ENCODE measurements at regions not wholly inside any gene's neighbourhood (a gene's known extent, or its start where the extent isn't known, plus 50 kb on each side); places are given as distances from the start of the nearest gene placed in this dataset.

DNA sequence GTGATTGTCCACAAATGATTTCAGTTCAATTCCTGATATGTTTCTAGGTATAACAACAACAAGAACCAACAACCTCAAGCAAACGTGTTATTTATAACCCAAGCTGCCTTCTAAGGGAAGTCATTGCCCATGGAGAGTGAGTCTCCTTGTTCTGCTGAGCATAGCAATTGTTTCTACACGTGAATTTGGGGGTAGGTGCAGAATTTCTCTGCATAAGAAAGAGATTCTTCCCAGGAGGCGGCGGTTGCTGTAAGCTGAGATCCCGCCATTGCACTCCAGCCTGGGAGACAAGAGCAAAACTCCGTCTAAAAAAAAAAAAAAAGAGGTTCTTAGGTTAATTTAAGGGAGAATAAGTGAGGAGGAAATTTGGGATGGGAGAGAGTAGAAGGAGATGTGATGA is 226.5 kb upstream of the PELI2 start:
- WGBS, 2 donors (ENCODE audit: low coverage in 1 of 2): 61 to 74% methylated on average over 3 to 6 of the region's 6 CpGs
- in situ Hi-C loops (cut with MboI; ENCODE audit: low pct_ligation_motif_present in 1 of 4, low pct_unique_long_range_greater_than_20kb in 1 of 4, low sequenced_read_pairs in 3 of 4): no loop called here
- TF ChIP-seq, protein P1, sequence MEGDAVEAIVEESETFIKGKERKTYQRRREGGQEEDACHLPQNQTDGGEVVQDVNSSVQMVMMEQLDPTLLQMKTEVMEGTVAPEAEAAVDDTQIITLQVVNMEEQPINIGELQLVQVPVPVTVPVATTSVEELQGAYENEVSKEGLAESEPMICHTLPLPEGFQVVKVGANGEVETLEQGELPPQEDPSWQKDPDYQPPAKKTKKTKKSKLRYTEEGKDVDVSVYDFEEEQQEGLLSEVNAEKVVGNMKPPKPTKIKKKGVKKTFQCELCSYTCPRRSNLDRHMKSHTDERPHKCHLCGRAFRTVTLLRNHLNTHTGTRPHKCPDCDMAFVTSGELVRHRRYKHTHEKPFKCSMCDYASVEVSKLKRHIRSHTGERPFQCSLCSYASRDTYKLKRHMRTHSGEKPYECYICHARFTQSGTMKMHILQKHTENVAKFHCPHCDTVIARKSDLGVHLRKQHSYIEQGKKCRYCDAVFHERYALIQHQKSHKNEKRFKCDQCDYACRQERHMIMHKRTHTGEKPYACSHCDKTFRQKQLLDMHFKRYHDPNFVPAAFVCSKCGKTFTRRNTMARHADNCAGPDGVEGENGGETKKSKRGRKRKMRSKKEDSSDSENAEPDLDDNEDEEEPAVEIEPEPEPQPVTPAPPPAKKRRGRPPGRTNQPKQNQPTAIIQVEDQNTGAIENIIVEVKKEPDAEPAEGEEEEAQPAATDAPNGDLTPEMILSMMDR (IDR thresholded peaks at IDR 0.05): no peak
- TF ChIP-seq POLR2AphosphoS5 (IDR thresholded peaks at IDR 0.05): no peak
- no peak for TF ChIP-seq POLR2A (IDR thresholded peaks at IDR 0.05)
- no peak for TF ChIP-seq EP300 (IDR thresholded peaks at IDR 0.05; ENCODE audit: low read depth)
- Histone ChIP-seq H3K4me1 (no peaks in the 10 kb centered on the region), H3K27ac (no peak overlapping the region), H3K27me3 (no peaks in the 10 kb centered on the region), H3K36me3 (no peaks in the 10 kb centered on the region), H3K9me3 (no peaks in the 10 kb centered on the region), H3K4me3 (no peak overlapping the region)
- no peak for DNase-seq
- intact Hi-C loops (cut with DNase I; ENCODE audit: low total_unique reads): no loop called here

DNA sequence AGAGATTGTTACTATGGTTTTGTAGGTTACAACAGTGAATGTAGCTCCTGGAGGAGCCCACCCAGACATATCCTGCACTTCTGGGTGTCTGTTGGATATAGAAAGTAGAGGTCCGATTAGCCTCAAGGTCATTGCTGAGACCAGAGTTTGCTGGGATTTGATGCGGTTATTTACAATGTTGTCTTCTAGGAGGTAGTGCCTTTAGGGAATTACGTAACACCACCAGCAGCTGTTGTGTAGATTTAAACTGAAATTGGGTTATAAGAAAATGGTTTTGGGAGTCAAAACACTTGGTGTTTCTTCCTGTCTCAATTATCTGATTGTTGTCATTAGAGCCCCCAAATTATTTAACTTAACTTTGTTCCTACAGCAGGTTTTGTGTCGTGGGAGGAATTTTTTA is 225.3 kb upstream of the PELI2 start:
- Histone ChIP-seq H3K27ac (no peak overlapping the region), H3K36me3 (no peaks in the 10 kb centered on the region), H3K4me3 (no peak overlapping the region), H3K27me3 (no peaks in the 10 kb centered on the region), H3K9me3 (no peaks in the 10 kb centered on the region), H3K4me1 (no peaks in the 10 kb centered on the region)
- DNase-seq: no peak
- in situ Hi-C loops (cut with MboI; ENCODE audit: low pct_ligation_motif_present in 1 of 4, low pct_unique_long_range_greater_than_20kb in 1 of 4, low sequenced_read_pairs in 3 of 4) (no loop called here), intact Hi-C loops (cut with DNase I; ENCODE audit: low total_unique reads) (no loop called here)
- WGBS, 2 donors (ENCODE audit: low coverage in 1 of 2): 71% methylated on average over 2 to 4 of the region's 4 CpGs
- TF ChIP-seq EP300 (IDR thresholded peaks at IDR 0.05; ENCODE audit: low read depth) (no peak), POLR2A (IDR thresholded peaks at IDR 0.05) (no peak), POLR2AphosphoS5 (IDR thresholded peaks at IDR 0.05) (no peak)
- TF ChIP-seq, protein P1 (IDR thresholded peaks at IDR 0.05): no peak

DNA sequence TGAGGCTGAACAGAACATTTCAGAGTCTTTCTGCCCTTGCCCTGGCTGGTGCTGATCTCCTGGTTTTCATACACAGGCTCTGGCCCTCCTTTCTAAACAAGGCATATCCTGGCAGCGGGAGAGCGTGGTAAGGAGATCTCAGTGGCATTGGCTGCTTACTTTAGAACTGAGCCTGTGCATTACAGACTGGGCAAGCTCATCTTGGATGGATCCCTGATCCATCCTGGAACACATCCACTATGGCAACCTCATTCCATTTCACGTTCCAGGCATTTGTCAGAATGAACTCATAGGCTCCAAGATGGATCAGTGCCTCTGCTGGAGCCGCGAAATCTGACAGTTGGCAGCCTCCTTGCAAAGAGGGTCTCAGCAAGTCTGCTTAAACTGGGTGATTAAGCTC is 224.5 kb upstream of the PELI2 start:
- H3K4me3 ChIP-seq: no peak overlapping the region
- TF ChIP-seq, protein P1 (IDR thresholded peaks at IDR 0.05): no peak
- TF ChIP-seq POLR2AphosphoS5 (IDR thresholded peaks at IDR 0.05) (no peak), POLR2A (IDR thresholded peaks at IDR 0.05) (no peak), EP300 (IDR thresholded peaks at IDR 0.05; ENCODE audit: low read depth) (no peak)
- DNase-seq: no peak
- no peak overlapping the region for H3K27ac ChIP-seq
- H3K4me1 ChIP-seq: no peaks in the 10 kb centered on the region
- intact Hi-C loops (cut with DNase I; ENCODE audit: low total_unique reads): no loop called here
- no peaks in the 10 kb centered on the region for H3K36me3 ChIP-seq
- WGBS, 2 donors (ENCODE audit: low coverage in 1 of 2): 80% methylated on average over 5 of the region's 5 CpGs; no CpG with 5 or more reads in 1 of the 2 donors
- in situ Hi-C loops (cut with MboI; ENCODE audit: low pct_ligation_motif_present in 1 of 4, low pct_unique_long_range_greater_than_20kb in 1 of 4, low sequenced_read_pairs in 3 of 4): no loop called here
- H3K9me3 ChIP-seq: no peaks in the 10 kb centered on the region
- no peaks in the 10 kb centered on the region for H3K27me3 ChIP-seq

DNA sequence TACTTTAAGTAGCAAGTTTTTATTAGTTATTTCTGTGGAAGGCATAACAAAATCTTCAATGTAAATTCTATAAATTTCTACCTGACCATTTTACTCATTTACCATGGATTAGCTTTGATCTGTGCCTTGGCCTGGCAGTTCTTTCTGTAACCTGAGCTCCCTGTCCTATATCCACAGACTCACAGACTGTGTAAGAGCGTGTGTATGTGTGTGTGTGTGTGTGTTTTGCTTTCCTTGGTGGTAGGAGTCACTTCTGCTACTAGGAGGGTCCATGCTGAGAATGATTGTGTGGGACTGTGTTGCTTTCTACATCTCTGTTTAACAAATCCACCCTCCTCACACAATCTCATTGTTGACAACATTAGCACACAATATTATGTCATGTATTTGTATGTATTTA is 221.2 kb upstream of the PELI2 start:
- no peaks in the 10 kb centered on the region for H3K36me3 ChIP-seq
- 74% methylated on average over 1 of the region's 1 CpG; no CpG with 5 or more reads in 1 of the 2 donors for WGBS, 2 donors (ENCODE audit: low coverage in 1 of 2)

More for the DNA sequence above, 221.2 kb upstream of the PELI2 start:
- Histone ChIP-seq H3K4me1 (no peaks in the 10 kb centered on the region), H3K4me3 (no peak overlapping the region), H3K27ac (no peak overlapping the region), H3K9me3 (no peaks in the 10 kb centered on the region), H3K27me3 (no peaks in the 10 kb centered on the region)
- intact Hi-C loops (cut with DNase I; ENCODE audit: low total_unique reads) (no loop called here), in situ Hi-C loops (cut with MboI; ENCODE audit: low pct_ligation_motif_present in 1 of 4, low pct_unique_long_range_greater_than_20kb in 1 of 4, low sequenced_read_pairs in 3 of 4) (no loop called here)
- TF ChIP-seq, protein P1 (IDR thresholded peaks at IDR 0.05): no peak
- TF ChIP-seq EP300 (IDR thresholded peaks at IDR 0.05; ENCODE audit: low read depth): no peak
- no peak for TF ChIP-seq POLR2AphosphoS5 (IDR thresholded peaks at IDR 0.05)
- TF ChIP-seq POLR2A (IDR thresholded peaks at IDR 0.05): no peak
- DNase-seq: no peak
